Middle frontal gyrus (tissue), 1 donor: ENCODE measurements at regions not wholly inside any gene's neighbourhood (a gene's known extent, or its start where the extent isn't known, plus 50 kb on each side); places are given as distances from the start of the nearest gene placed in this dataset.
"Not testable (repeated sequence)": the region's sequence is repeated elsewhere in the genome, so short reads cannot be mapped to it uniquely, and the experiment has no call there.

ENCODE experiments used
- DNase-seq: peaks from one replicate; pipeline ENCODE4 v3.0.0-alpha.2; 2015; ENCODE audit warnings: low spot score; ENCODE audit errors: extremely low spot score

DNA sequence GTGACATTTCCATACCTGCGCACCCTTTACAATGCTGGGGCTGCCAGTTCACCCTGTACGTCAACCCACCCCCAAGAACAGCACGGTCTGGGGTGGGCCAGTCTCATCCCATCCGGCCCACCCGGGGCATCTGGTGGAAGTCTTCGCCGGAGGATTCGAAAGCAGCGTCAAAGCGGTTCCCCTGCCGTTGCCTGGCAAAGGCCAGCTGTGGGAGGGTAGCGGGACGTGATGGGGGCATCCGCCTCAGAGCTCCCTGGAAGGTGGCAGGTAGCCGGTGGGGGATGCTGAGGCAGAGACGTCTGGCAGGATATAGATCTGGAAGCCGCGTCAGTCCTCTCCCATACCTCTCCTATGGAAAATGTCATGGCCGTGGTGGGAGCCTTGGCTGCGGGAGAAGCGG is 749.1 kb upstream of the DEFB115 start:
- DNase-seq = not testable (repeated sequence)

DNA sequence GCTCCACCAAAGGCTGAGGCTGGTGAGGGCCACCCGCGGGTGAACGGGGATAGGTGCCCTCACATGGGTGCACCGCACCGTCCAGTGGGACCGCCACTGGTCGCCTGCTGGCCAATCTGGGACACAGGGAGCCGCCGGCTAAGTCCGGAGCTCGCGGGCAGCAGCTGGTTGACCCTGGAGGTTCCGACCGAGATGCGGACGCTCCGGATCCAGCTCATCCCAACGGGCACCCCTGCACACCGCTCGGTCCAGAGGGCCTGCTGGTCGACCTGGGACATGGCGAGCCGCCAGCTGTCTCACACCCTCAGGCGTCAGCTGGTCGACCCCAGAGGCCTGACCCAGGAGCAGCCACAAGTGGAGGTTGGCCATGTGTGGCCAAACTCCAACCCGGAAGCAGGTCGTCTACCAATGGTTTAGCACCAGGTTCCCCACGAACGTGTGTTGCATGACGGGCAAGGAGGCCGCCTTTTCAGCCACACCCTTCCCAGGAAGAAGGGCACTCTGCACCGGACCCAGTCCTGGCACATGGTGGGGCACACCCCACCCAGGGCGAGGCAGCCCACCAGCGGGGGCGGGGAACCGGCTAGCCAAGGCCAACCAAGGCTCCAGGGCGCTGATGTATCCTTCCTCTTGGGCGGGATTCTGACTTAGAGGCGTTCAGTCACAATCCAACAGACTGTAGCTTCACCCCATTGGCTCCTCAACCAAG is 746.0 kb upstream of the DEFB115 start:
- no peak for DNase-seq

DNA sequence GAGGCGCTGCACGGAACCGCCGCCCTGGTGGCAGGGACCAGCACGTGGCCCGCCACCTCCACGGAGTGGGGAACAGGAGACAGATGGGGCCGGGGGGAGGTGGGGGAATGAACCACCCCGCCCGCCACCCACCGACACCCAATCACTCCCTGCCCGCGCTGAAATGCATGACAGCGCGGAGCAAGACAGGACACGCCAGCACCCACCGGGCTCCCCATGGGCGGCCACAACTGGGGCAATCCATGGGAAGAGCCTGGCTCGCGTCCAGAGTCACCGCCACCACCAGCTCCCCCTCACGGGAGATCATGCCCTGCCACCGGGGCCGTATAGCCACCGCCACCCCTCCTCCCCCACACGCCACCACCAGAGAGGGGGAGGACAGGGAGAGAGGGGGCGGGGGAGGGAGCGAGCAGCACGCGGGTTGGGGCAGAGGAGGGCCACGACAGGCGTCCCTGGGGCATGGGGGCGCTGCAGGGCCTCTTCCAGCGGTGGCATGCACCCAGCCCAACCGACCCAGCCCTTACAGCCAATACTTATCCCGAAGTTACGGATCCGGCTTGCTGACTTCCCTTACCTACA is 744.3 kb upstream of the DEFB115 start:
- no peak for DNase-seq

DNA sequence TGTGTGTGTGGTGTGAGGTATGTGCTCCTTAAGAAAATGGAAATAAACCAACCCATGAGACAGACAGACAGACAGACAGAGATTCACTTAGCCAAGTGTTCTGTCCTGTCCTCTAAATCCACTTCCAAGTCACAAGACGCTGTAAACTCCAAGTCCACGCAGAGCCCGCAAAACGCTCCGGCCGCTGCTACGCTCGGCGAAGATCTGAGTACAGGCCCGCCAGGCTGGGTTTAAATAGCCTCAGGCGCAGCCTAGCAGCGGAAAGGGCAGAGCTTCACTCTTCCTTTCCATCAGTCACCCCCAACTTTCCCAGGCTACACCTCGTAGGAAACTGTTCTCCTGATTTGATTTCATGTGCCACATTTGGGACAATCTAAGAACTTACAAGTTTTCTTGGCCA is 741.5 kb upstream of the DEFB115 start:
- not testable (repeated sequence) for DNase-seq

DNA sequence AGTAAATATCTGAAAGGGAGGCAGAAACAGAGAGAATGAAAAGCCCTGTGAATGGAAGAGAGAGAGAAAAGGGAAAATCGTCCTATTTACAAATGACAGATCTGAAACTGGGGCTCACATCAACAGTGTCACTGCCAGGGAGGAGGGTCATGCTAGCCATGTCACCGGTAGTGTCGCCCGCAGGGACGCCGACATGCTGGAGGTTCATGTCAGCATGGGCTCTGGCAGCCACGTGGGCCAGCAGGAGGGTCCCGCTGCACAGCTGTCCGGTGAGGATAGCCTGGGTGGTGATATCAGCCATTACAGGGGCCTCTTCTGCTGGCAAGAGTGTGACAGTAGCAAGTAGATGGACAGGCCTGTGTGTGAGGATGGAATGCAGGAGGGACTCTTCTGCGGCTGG is 738.6 kb upstream of the DEFB115 start:
- not testable (repeated sequence) for DNase-seq

DNA sequence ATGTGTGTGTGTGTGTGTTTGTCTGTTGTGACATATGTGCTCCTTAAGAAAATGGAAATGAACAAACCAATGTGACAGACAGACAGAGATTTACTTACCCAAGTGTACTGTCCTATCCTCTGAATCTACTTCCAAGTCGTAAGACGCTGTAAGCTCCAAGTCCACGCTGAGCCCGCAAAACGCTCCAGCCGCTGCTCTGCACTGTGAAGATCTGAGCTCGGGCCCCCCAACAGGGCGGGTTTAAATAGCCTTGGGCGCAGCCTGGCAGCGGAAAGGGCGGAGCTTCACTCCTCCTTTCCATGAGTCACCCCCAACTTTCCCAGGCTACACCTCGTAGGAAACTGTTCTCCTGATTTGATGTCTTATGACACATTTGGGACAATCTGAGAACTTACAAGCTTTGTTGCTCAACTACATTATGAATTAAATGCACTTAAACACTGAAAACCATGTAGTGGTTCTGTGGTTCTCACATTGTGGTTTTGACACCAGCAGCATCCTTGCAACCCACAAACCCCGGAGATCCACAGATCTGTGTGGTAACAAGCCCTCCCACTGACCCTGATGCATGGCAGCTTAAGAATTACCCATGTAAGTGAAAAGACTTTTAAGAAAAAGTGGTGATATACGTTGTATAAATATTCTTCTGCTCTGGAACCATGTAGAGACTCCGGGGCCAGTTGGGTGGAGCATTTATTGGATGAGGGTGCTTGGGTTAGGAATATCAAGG is 735.6 kb upstream of the DEFB115 start:
- DNase-seq = not testable (repeated sequence)

DNA sequence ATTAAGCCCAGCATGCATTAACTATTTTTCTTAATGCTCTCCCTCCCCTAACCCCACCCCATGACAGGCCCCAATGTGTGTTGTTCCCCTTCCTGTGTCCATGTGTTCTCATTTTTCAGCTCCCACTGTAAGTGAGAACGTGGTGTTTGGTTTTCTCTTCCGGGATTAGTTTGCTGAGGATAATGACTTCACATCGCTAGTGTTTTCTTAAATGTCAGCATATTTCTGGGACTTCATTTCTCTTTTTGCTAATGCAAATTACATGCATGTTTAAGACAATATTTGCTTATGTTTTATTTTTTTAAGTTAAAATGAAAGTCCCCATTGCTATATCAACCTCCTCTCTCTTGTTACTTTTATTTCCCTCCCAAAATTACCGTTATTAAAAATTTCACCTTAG is 733.3 kb upstream of the DEFB115 start:
- DNase-seq = not testable (repeated sequence)

DNA sequence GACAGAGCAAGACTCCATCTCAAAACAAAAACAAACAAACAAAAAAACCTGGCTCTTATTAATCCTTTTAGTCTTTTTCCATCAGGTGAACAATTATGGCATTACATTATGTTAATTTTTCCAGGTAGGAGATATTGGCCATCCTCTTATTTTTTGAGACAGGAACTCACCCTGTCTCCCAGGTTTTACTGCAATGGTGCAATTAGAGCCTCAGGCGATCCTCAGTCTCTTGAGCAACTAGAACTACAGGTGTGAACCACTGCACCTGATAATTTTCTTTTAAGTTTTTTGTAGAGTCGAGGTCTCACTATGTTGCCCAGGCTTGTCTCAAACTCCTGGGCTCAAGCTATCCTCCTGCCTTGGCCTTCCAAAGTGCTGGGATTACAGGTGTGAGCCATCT is 732.7 kb upstream of the DEFB115 start:
- DNase-seq = not testable (repeated sequence)

DNA sequence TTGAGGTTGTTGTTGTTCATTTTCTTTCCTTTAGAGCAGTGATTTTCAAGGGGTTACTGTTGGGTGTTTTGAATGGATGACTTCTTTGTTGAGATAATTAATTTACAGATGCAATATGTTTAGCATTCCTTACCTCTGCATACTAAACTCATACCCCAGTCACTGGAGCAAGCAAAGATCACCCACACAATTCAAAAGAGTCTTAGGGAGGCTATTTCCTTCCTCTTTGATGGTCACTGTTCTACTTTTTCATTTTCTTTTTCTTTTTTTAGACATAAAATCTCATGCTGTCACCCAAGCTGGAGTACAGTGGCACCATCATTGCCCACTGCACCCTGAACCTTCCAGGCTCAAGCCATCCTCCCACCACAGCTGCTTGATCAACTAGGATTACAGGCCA is 723.8 kb upstream of the DEFB115 start:
- not testable (repeated sequence) for DNase-seq

DNA sequence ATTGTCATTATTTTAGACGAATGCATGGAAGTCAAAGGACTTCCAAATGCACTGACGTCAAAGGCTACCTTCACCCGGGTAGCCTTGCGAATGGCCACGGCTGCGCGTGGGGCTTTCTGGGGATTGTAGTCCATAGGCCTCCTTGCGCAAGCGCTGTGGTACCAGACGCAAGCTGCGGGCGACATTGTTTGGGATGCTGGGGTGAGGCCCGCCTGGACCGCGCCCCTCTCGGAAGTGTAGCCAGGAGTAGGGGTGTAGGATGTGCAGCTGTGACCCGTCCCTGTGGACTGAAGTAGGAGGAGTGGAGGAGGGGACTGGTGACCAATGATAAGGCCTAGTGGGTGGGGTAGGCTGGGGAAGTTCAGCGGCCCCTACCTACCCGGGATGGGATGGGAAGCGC is 720.0 kb upstream of the DEFB115 start:
- peak; percentile 30 for DNase-seq

DNA sequence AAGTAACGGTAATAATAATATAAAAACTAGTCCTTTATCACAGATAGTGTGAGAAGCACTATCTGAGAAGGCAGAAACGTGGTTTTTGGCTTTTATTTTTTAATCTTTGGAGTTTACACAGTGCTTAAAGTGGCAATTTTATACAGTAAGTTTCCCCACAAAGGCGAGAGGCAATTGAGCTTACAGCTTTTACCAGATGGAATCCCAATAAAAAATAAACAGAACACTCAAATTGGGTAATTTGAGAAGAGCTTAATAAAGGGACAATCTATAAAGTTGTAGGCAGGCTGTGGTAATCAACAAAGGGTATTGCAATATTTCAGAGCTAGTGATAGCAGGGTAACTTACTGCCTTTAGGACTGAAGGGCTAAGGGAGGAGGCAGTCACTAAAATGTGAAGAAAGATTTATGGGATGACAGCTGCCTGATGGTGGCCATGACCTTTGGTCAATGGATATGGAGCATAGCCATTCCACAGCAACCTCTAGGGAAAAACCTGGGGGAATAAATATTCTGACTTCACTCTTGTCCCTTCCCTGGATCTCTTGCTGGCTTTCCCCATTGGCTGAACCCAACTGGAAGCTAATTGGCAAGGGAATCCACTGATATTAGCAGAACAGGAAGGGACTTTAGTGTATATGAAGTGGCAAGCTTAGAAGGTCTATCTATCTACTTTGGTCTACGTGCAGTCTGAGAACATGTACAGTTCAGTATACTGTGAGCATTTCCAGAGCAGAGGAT is 717.0 kb upstream of the DEFB115 start:
- not testable (repeated sequence) for DNase-seq

DNA sequence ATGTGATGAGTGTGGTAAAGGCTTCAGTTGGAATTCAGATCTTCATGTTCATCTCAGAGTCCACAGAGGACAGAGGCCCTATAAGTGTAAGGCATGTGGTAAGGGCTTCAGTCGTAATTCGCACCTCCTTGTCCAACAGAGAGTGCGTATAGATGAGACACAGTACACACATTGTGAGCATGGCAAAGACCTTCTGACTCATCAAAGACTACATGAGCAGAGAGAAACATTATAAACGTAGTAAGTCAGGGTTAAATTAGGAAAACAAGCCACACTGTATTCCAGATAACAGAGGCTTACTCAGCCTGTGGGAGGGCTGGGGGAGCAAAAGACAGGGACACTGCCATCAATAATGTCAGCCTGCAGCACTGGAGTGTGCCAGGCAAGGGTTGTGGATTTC is 706.2 kb upstream of the DEFB115 start:
- not testable (repeated sequence) for DNase-seq

DNA sequence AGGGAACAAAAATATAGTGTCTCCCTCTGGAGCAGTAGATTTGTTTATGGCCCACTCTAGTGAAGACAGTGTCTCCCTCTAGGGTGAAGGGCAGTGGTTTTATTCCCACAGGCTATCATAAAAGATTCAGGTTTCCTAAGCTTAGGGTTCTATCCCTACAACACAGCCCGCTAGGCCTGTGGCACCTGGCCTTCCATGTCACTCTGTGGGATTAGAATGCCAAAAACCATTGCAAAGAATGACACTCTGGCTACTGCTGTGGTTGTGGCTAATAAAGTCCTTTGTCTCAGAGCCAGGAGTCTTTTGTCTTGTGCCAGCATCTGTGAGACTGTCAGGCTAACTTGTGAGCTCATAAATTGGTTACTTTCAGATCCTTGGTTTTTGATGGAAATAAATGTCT is 700.7 kb upstream of the DEFB115 start:
- not testable (repeated sequence) for DNase-seq

DNA sequence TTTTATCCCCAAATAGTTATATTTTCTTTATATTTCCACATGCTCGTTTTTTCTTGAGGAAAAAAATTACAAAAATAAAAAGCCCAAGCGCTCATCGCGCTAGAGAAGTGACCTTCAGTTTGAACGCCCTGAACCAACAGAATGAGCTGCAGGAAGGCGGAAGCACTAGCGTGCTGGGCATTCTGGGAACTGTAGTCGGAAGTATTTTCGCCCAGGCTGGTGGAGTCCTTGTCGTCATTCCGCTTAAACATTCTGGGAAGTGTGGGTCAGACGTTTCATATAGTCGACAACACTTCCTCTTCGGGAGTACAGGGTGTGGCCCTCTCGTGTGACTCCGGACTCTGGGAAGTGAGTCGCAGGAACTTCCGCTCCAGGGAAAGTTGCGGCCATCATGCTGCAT is 692.4 kb upstream of the DEFB115 start:
- DNase-seq = not testable (repeated sequence)

DNA sequence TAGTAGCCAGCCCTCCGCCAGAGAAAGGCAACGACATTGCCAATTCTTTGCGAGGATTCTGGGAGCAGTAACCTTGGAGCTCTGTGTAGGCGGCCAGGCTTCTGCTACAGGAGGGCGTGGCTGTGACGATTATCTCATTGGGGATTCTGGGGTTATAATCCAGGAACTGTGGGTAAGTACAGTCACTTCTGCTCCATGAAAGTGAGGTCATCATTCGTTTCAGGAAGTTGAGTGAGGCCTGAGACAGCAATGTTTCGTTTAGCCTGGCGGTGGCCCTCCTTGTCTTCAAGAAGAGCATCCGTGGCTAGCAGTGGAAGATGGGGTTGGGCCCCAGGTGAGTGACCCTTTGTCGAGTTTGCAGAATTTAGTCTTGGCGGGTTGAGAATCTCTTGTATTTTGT is 687.6 kb upstream of the DEFB115 start:
- DNase-seq = not testable (repeated sequence)

DNA sequence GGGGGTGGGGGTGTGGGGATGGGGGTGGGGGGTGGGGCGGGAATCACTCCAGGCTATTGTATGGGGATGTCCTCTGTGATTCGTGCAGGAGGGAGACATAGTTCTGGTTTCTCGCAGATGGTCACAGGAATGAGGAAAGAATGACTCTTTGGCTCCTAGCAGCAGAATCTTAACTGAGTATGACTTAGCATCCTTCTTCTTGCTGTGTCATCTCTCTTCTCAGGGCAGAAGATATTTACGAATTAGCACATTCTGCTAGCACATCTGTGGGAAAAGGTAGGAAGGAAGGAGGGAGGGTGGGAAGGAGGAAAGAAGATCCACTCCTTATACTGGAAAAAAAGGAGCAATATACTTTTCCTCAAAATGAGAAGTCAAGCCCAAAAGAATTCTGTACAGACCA is 686.8 kb upstream of the DEFB115 start:
- DNase-seq = not testable (repeated sequence)

DNA sequence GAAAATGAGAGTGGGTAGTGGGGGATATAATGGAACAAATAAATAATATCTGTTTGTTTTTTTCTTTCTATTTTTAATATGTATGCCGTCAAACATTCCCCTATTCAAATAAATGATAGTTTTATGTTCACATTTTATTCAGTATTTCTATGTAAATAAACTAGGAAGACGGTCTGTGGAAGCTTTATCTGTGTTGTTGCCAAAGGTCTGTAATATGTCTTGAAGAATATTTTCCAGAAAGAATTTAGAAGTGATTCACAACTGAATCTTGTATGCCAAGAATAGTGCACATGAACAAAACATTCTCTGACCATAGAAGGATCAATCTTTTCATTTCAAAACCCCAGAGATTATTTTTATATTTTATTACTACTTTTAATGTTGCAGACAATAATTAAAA is 683.1 kb upstream of the DEFB115 start:
- not testable (repeated sequence) for DNase-seq

DNA sequence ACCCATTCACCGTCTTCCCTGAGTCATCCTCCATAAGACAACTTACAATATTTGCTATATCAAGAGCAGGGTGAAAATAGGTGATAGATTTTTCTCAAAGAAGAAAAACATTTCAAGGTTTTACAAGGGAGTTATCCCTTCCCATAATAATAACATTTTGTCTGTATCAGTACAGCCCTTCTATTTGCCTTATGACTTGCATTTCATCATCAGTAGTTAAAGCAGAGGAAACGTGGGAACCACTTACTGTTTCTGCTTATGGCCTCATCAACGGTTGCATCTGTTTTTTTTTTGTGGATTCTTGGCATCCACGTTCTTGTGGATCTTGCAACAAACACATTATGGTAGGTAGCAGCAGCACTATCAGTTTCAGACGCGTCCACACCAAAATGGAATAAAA is 678.4 kb upstream of the DEFB115 start:
- DNase-seq = not testable (repeated sequence)

DNA sequence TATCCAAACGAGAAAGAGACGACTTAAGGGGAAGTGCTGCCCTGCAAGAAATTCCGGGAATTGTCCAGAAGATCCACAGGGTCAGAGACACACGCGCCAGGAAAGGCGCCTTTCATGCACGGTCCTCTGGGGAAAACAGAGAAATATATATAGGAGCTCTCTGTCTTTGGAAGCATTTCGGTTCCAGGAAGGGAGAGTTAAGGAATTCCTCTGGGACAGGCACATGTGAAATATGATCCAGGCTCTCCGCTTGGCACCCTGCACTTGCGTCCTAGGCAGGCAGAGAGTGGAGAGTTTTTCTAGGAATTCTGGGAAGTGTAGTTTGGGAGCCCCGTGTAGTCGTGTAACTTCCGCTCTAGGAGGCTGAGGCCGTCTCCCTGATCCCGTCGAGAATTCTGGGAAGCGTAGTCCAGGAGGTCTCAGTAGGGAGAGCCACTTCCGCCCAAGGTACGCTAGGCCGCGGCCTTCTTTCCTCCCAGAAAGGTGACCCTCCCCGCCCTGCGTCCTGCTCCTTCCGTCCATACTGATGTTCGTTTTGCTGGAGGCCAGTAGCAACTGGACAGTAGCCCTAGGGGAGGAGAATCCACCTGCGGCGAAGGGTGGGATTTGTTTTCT is 677.5 kb upstream of the DEFB115 start:
- DNase-seq = peak; percentile 12

DNA sequence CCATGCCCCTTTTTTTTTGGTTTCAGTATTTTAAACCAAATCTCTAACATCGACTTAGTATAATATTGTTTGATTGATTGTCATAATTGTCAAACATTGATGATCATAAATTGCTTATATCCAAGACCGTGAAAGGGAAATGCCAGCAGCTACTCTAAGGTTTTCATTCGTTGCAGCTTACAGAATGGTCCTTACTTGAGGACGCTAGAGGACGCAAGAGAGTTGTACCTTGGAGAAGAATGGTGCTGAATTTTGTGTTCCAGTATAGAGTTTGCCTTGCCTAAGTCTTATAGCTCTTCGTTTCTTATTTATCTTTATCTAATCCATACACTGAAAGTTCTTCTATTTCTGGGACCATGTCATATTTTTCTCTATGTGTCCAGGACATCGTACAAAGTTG is 675.6 kb upstream of the DEFB115 start:
- DNase-seq = peak; percentile 3

DNA sequence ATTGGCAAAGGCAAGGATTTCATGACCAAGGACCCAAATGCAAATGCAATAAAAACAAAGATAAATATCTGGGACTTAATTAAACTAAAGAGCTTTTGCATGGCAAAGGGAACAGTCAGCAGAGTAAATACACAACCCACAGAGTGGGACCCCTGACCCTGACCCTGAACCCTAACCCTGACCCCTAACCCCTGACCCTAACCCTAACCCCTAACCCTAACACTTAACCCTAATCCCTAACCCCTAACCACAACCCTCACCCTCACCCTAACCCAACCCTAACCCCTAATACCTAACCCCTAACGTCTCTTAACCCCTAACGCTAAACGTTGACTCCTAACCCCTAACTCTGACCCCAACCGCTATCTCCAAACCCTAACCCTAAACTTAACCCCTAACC is 673.1 kb upstream of the DEFB115 start:
- DNase-seq = not testable (repeated sequence)
